DMS 273 (cell line): ENCODE measurements at regions not wholly inside any gene's neighbourhood (a gene's known extent, or its start where the extent isn't known, plus 50 kb on each side); places are given as distances from the start of the nearest gene placed in this dataset.
A peak's percentile ranks its signal among the peaks of the same experiment; 100 is the strongest.
"Not testable (repeated sequence)": the region's sequence is repeated elsewhere in the genome, so short reads cannot be mapped to it uniquely, and the experiment has no call there.

ENCODE experiments used
- DNase-seq: peaks from one replicate; lab custom pipeline; 2025; ENCODE audit not compliant: unreplicated experiment; lab: John Stamatoyannopoulos, UW

DNA sequence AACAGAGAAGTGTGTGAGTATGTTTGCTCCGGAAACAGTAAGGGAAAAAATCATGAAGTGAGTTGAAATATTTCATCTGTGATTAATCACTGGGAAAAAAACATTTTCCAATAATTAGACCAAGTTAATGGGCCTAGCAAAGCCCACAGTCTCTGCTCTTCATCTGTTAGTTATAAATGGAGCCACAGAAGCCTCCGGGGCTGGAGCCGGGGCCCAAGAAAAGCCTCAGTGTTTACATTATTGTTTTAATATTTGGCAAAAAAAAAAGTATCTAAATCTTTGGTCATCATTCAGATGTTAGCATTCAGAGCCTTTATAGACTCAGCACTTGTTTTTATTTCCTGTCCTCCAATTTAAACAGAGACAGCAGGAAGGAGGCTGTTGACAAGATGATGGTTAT is 115.0 kb downstream of the UBE2U start:
- DNase-seq: no peak

DNA sequence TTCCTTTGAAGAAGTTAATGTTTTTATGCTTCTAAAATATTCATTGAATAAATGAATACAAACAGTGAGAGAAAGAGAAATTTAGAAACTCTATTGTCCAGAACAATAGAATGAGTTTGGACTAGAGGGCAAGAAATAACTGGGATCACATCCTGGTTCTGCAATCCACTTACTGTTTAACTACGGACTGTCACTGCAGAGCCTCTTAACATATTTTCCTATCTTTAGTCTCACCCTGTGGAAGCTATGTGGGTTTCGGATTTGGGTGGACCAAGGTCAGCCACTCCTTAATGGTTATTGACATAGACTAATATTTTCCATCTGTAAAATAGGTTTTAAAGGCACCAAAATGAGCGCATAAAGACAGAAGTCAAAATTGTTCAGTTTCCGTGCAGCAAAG is 116.6 kb downstream of the UBE2U start:
- no peak for DNase-seq

- no peak for DNase-seq
These were observed 117.0 kb downstream of the UBE2U start for GRCh38 chr1:64320470-64320869.

GRCh38 chr1:64320922-64321614 is 117.6 kb downstream of the UBE2U start:
- no peak for DNase-seq

DNA sequence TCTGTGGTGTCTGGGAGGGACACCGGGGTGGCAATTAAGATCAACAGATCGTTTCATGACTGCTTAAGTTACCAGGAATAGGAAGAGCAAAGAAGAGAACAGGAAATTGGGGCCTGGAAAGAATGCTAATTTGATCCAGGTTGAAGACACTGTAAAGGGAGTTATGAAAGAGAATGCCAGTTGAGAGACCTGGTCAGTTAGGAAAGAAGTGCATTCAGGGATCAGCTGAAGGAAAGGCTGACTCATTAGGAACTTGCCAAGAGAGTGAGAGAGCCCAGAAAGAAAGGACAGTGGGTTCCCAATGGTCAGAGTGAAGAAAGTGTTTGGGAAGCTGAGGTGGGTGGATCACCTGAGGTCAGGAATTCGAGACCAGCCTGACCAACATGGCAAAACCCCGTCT is 119.6 kb downstream of the UBE2U start:
- DNase-seq: no peak

GRCh38 chr1:64323882-64324281 is 120.5 kb downstream of the UBE2U start:
- DNase-seq: no peak

- no peak for DNase-seq
These were observed 122.4 kb downstream of the UBE2U start for GRCh38 chr1:64325856-64326255.

DNA sequence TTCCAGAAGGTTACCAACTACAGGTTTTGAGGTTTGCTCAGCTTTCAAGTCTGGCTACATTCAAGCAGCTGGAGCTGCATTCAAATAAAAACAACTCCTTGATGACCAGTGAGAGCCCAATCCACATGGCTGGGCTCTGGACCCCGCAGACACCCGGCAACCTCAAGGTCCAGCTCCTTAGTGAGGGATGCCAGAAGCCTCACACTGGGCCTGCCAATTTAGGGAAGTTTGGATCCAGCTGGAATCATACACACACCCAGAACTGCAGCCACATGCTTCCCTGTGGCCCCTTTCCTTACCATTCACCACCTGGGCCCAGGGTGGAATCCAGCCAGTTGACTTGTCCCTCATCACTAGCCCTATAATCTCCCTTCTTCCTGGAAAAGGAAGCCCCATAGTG is 123.7 kb downstream of the UBE2U start:
- DNase-seq: peak; percentile 57

GRCh38 chr1:64328193-64328592 is 124.8 kb downstream of the UBE2U start:
- no peak for DNase-seq

DNA sequence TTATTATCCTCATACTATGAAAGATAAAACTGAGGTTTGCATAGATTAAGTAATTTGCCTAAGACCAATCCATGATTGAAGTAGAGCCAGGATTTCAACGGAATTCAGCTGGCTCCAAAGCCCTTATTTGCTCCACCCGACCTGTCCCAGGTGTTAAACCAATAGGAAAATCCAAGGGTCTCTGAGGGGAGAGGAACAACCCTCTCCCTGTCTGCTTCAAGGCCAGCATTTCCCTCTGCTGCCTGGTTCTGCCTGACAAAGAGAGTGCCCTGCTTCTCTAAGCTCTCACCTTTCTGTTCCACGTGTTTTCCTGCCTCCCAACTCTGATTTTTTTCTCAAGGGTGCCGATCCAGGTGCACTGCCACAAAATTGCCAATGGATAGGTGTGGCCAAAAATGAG is 127.4 kb downstream of the UBE2U start:
- no peak for DNase-seq

DNA sequence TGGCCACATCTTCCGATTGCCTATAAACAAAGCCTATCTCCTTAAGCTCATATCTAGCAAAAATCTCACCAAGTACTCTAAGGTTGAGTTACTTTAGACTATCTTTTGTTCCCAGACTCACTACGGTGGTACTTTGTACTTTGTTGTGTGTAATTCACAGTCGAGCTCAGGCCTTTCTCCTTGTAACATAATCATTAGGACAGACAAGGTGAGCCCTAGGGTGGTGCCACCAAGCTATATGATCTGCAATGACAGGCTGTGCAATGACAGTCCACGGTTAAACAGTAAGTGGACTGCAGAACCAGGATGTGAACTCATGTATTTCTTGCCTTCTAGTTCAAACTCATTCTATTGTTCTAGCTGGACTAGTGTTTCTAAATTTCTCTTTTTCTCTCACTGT is 132.2 kb downstream of the UBE2U start:
- no peak for DNase-seq

GRCh38 chr1:64337475-64337874 is 132.5 kb upstream of the CACHD1 start:
- DNase-seq: peak; percentile 86

- no peak for DNase-seq
These were observed 132.0 kb upstream of the CACHD1 start for GRCh38 chr1:64337926-64338325.

GRCh38 chr1:64340361-64340760 is 129.6 kb upstream of the CACHD1 start:
- no peak for DNase-seq

DNA sequence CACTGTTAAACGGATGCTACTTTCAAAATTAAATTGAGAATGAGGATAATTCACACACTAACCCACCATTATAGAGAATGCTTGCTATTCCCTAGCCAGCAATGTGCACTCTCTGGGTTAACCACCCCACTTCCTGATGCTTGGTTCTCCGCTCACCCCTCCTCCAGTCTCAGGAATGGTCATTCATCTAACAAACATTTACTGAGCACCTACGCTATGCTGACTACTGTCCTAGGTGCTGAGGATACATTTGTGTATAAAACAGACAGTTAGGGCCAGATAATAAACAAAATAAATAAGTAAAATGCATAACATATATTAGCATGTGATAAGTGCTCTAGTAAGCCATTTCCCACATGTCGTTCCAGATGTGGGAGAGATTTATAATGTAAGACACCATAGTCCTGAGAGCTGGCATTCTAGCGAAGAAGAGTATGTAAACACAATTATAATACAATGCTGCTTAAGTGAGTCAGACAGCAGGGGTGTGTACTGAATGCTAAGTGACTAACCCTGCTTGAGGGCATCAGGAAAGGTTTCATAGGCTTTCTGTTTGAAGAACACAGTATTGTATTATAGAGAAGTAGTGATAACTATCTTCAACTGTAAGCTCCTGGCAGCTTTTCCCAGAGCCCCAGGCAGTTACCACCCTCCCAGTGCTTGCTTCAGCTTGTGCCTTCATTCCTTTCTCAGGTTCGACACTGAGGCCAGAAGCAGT is 126.7 kb upstream of the CACHD1 start:
- DNase-seq: no peak

DNA sequence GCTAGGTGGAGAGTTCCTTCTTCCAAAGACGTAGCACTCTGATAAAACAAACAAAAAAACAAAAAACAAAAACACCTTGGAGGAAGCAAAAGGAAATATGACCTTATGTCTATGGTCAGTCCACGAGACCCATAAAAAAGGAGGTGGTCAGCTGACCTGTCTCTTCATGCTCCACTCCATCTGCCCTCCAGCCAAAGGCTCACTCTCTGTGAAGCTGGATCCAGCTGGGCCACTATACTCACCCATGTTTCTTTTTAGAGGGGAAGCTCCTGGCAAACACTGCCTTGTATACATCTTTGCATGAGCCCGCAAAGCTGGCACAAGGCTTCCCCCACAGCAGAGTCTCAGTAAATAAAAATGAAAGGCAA is 126.1 kb upstream of the CACHD1 start:
- DNase-seq: no peak

GRCh38 chr1:64348270-64348960 is 121.5 kb upstream of the CACHD1 start:
- no peak for DNase-seq

GRCh38 chr1:64348961-64349648 is 120.8 kb upstream of the CACHD1 start:
- DNase-seq: no peak

- DNase-seq: not testable (repeated sequence)
These were observed 114.4 kb upstream of the CACHD1 start for GRCh38 chr1:64355534-64355933.

- DNase-seq: no peak
These were observed 113.2 kb upstream of the CACHD1 start for GRCh38 chr1:64356636-64357256.

DNA sequence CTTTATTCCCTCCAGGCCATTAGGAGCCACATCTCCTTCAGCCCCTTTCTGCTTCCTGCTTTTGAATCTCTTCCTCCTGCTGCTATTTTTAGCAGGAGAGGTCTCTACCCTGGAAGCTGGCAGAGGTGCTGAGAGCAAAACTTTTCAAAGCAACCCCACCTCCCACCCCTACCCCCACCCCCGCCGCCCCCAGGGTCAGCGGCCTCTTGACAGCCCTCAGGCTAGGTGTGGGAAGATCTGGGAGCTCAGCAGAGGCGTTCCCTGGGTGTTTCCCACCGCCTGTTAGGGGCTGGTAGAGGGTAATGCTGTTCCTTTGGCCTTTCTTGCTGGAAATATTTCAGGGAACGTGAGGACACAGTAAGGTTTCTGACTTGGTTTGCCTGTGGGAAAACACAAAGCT is 112.5 kb upstream of the CACHD1 start:
- no peak for DNase-seq
